H1 (cell line): ENCODE measurements at regions not wholly inside any gene's neighbourhood (a gene's known extent, or its start where the extent isn't known, plus 50 kb on each side); places are given as distances from the start of the nearest gene placed in this dataset.

Source experiments
- CTCF ChIP-seq, 3 experiments: IDR thresholded peaks; 1 replicate in 2 of 3; 2 replicates in 1 of 3; pipeline versions ENCODE4 v1.5.1 to v1.6.1; 2011; ENCODE audit warnings: low read length in 3 of 3, mild to moderate bottlenecking in 3 of 3, inconsistent platforms in 2 of 3, low read depth in 1 of 3, moderate library complexity in 1 of 3; ENCODE audit not compliant: insufficient read depth in 1 of 3; ENCODE audit errors: control extremely low read depth in 1 of 3
- EGR1 ChIP-seq: IDR thresholded peaks from 2 replicates; pipeline ENCODE4 v1.6.1; 2011; ENCODE audit warnings: low read depth, low read length, borderline replicate concordance
- EZH2 ChIP-seq: fragments of 200-600 bp; sonication (generic); IDR thresholded peaks from 2 replicates; pipeline ENCODE4 v1.7.1; 2012; ENCODE audit warnings: low read depth, mild to moderate bottlenecking, moderate library complexity, low read length, inconsistent platforms; ENCODE audit not compliant: severe bottlenecking
- YY1 ChIP-seq: IDR thresholded peaks from 2 replicates; pipeline ENCODE4 v1.6.1; 2011; ENCODE audit warnings: low read depth, mild to moderate bottlenecking, low read length

- TF ChIP-seq EZH2 (no peak), CTCF (IDR thresholded peaks at IDR 0.05; ENCODE audit: control extremely low read depth in 1 of 3, insufficient read depth in 1 of 3, low read depth in 1 of 3, low read length in 3 of 3) (no peak), EGR1 (no peak), YY1 (no peak)
These were observed 59.6 kb upstream of the MACF1 start for GRCh38 chr1:39144924-39145323.
